Panc1 (cell line): ENCODE measurements at regions not wholly inside any gene's neighbourhood (a gene's known extent, or its start where the extent isn't known, plus 50 kb on each side); places are given as distances from the start of the nearest gene placed in this dataset.

Experiments used
- ATAC-seq: fragments of 200-7000 bp; cut with Tn5 transposase; 2 replicates; pipeline ENCODE4 v1.9.1; 2020; ENCODE audit warnings: mild to moderate bottlenecking, moderate library complexity
- BruUV-seq: library from RNA; stranded (reverse); fragments of 400-500 nt; replicated peaks from 2 replicates; lab custom pipeline; 2021; lab: Mats Ljungman, UMichigan
- CTCF ChIA-PET: fragments of 300-600 bp; sonication (Branson Sonifier 250); formaldehyde crosslinking; loops from one replicate; lab custom pipeline; 2022; ENCODE audit warnings: antibody characterized with exemption; lab: Charles Lee
- POLR2A ChIA-PET: fragments of 300-600 bp; sonication (Branson Sonifier 250); formaldehyde crosslinking; loops from one replicate; lab custom pipeline; 2022; ENCODE audit warnings: antibody characterized with exemption; lab: Charles Lee
- DNase-seq: peaks from one replicate; pipeline ENCODE4 v3.0.0-alpha.2; 2010; ENCODE audit warnings: low read depth, low spot score
- H3K27ac ChIP-seq: 2 replicates; pipeline ENCODE4 v1.5.1; 2011; ENCODE audit warnings: mild to moderate bottlenecking, low read length, inconsistent platforms
- H3K27me3 ChIP-seq: fragments of 200-500 bp; sonication (Bioruptor generic); 2 replicates; pipeline ENCODE4 v1.6.0; 2014; ENCODE audit warnings: low read length, inconsistent platforms; ENCODE audit not compliant: control insufficient read depth, insufficient read depth
- H3K36me3 ChIP-seq: fragments of 200-500 bp; sonication (Bioruptor generic); 2 replicates; pipeline ENCODE4 v1.5.1; 2014; ENCODE audit warnings: inconsistent platforms, mild to moderate bottlenecking, low read length, moderate library complexity; ENCODE audit not compliant: control insufficient read depth, insufficient read depth
- H3K4me1 ChIP-seq: 2 replicates; pipeline ENCODE4 v1.5.1; 2011; ENCODE audit warnings: inconsistent platforms, mild to moderate bottlenecking, low read length, moderate library complexity; ENCODE audit not compliant: control insufficient read depth, insufficient read depth
- H3K4me3 ChIP-seq, 2 experiments: 2 replicates each; pipeline ENCODE4 v1.5.1; 2011 to 2012; ENCODE audit warnings: low read depth in 2 of 2, low read length in 2 of 2, mild to moderate bottlenecking in 2 of 2, inconsistent platforms in 1 of 2, moderate library complexity in 1 of 2
- H3K9me3 ChIP-seq: fragments of 200-500 bp; sonication (Bioruptor generic); 2 replicates; pipeline ENCODE4 v1.5.1; 2014; ENCODE audit warnings: low read depth, mild to moderate bottlenecking, inconsistent platforms, low read length, moderate library complexity; ENCODE audit not compliant: control insufficient read depth, insufficient read depth
- POLR2AphosphoS5 ChIP-seq: IDR thresholded peaks from 2 replicates; pipeline ENCODE4 v1.6.1; 2012; ENCODE audit warnings: mild to moderate bottlenecking, low read depth, low read length, moderate library complexity
- SIN3A ChIP-seq: IDR thresholded peaks from 2 replicates; pipeline ENCODE4 v1.6.1; 2012; ENCODE audit warnings: low read depth, mild to moderate bottlenecking, low read length, moderate library complexity, borderline replicate concordance; ENCODE audit not compliant: insufficient read depth
- TCF7L2 ChIP-seq: IDR thresholded peaks from 2 replicates; pipeline ENCODE4 v1.6.1; 2011; ENCODE audit warnings: mild to moderate bottlenecking, low read depth, low read length, inconsistent platforms
- in situ Hi-C: cut with HindIII; loops from 2 replicates; pipeline ENCODE4 v1.10.0; 2016; ENCODE audit warnings: low sequenced_read_pairs, low pct_unique_long_range_greater_than_20kb
- intact Hi-C: fragments of 100-400 bp; cut with micrococcal nuclease; formaldehyde crosslinking; loops from one replicate; pipeline ENCODE4 v1.10.0; 2022; ENCODE audit not compliant: unreplicated experiment
- TF ChIP-seq, protein P1 (sequence below), 2 experiments: IDR thresholded peaks; 2 replicates each; pipeline ENCODE4 v1.6.1; 2011 to 2012; ENCODE audit warnings: low read depth in 2 of 2, control low read depth in 1 of 2, low read length in 1 of 2, mild to moderate bottlenecking in 1 of 2, moderate library complexity in 1 of 2; ENCODE audit not compliant: insufficient read depth in 1 of 2
- TF ChIP-seq, protein P2 (sequence below): fragments of 450-650 bp; IDR thresholded peaks from 2 replicates; pipeline ENCODE4 v1.5.1; 2017; ENCODE audit warnings: mild to moderate bottlenecking

DNA sequence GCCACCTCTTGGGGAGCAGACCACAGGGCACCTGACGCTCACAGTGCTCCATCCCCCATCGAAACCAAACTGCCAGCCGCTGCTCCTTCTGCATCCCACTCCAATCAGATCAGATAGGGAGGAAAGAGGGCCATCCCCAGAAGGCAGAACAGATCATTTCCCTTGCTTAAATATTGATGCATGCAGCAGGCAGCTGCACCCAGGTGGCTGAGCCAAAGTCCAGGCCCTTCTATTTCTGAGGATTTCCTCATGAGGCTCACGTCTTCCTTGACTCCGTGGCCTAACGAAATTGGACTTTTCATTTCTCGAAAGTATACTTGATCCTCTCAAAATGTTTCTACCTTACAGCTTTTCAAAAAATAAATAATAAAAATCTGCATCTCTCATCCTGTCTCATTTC lies 239.2 kb downstream of the ATG4C start:
- DNase-seq (no peak), ATAC-seq (no peak)
- Histone ChIP-seq H3K9me3 (no peaks in the 10 kb centered on the region), H3K4me3 (no peak overlapping the region), H3K36me3 (no peaks in the 10 kb centered on the region), H3K27me3 (peaks cover 3% of the 10 kb centered on the region; the same call in 1 of the 2 replicates), H3K27ac (no peak overlapping the region), H3K4me1 (no peaks in the 10 kb centered on the region)
- in situ Hi-C loops: no loop called here
- CTCF ChIA-PET: no interaction called here
- BruUV-seq: no TSS peak
- intact Hi-C loops: no loop called here
- POLR2A ChIA-PET: no interaction called here
- TF ChIP-seq TCF7L2 (no peak), SIN3A (no peak), POLR2AphosphoS5 (no peak)
- TF ChIP-seq, protein P1, sequence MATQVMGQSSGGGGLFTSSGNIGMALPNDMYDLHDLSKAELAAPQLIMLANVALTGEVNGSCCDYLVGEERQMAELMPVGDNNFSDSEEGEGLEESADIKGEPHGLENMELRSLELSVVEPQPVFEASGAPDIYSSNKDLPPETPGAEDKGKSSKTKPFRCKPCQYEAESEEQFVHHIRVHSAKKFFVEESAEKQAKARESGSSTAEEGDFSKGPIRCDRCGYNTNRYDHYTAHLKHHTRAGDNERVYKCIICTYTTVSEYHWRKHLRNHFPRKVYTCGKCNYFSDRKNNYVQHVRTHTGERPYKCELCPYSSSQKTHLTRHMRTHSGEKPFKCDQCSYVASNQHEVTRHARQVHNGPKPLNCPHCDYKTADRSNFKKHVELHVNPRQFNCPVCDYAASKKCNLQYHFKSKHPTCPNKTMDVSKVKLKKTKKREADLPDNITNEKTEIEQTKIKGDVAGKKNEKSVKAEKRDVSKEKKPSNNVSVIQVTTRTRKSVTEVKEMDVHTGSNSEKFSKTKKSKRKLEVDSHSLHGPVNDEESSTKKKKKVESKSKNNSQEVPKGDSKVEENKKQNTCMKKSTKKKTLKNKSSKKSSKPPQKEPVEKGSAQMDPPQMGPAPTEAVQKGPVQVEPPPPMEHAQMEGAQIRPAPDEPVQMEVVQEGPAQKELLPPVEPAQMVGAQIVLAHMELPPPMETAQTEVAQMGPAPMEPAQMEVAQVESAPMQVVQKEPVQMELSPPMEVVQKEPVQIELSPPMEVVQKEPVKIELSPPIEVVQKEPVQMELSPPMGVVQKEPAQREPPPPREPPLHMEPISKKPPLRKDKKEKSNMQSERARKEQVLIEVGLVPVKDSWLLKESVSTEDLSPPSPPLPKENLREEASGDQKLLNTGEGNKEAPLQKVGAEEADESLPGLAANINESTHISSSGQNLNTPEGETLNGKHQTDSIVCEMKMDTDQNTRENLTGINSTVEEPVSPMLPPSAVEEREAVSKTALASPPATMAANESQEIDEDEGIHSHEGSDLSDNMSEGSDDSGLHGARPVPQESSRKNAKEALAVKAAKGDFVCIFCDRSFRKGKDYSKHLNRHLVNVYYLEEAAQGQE (IDR thresholded peaks at IDR 0.05; ENCODE audit: insufficient read depth in 1 of 2, low read depth in 2 of 2, low read length in 1 of 2): no peak
- TF ChIP-seq, protein P2, sequence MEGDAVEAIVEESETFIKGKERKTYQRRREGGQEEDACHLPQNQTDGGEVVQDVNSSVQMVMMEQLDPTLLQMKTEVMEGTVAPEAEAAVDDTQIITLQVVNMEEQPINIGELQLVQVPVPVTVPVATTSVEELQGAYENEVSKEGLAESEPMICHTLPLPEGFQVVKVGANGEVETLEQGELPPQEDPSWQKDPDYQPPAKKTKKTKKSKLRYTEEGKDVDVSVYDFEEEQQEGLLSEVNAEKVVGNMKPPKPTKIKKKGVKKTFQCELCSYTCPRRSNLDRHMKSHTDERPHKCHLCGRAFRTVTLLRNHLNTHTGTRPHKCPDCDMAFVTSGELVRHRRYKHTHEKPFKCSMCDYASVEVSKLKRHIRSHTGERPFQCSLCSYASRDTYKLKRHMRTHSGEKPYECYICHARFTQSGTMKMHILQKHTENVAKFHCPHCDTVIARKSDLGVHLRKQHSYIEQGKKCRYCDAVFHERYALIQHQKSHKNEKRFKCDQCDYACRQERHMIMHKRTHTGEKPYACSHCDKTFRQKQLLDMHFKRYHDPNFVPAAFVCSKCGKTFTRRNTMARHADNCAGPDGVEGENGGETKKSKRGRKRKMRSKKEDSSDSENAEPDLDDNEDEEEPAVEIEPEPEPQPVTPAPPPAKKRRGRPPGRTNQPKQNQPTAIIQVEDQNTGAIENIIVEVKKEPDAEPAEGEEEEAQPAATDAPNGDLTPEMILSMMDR: no peak

DNA sequence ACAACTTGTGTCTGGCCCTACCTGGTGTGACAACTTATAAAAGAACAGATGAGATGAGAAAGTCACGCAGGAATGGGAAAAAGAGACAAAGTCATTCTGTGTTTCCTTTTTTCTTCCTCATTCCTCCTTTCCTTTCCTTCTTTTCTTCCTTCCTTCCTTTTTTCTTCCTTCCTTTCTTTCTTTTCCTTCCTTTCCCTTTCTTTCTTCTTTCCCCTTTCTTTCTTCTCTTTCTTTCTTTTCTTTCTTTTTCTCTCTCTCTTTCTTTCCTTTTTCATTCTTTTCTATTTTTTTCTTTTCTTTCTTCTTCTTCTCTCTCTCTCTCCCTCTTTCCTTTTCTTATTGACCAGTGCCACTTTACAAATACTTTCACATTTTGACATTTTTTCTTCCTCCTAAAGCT lies 239.7 kb downstream of the ATG4C start:
- ATAC-seq (no peak), DNase-seq (no peak)
- Histone ChIP-seq H3K4me3 (no peak overlapping the region), H3K27ac (no peak overlapping the region), H3K36me3 (no peaks in the 10 kb centered on the region), H3K9me3 (no peaks in the 10 kb centered on the region), H3K4me1 (no peaks in the 10 kb centered on the region), H3K27me3 (peaks cover 3% of the 10 kb centered on the region; the same call in 1 of the 2 replicates)
- ChIA-PET CTCF (no interaction called here), POLR2A (interaction anchor here (0.7 kb wide), 1 partner anchor 454 kb away, joined by 4 read pairs; no protein-coding TSS in a partner anchor)
- in situ Hi-C loops: no loop called here
- no TSS peak for BruUV-seq
- no peak for TF ChIP-seq TCF7L2
- TF ChIP-seq POLR2AphosphoS5: no peak
- TF ChIP-seq SIN3A: no peak
- TF ChIP-seq, protein P2: no peak
- intact Hi-C loops: no loop called here
